GDM1 (cell line): ENCODE measurements at regions not wholly inside any gene's neighbourhood (a gene's known extent, or its start where the extent isn't known, plus 50 kb on each side); places are given as distances from the start of the nearest gene placed in this dataset.
"Not testable (repeated sequence)": the region's sequence is repeated elsewhere in the genome, so short reads cannot be mapped to it uniquely, and the experiment has no call there.

Source experiments
- DNase-seq: peaks from one replicate; lab custom pipeline; 2025; lab: John Stamatoyannopoulos, UW

GRCh38 chr16:13809765-13810164, 110.2 kb upstream of the ERCC4 start:
- DNase-seq = no peak

- DNase-seq = no peak
These were observed 108.1 kb upstream of the ERCC4 start for GRCh38 chr16:13811834-13812233.

- no peak for DNase-seq
These were observed 103.3 kb upstream of the ERCC4 start for GRCh38 chr16:13816701-13817100.

GRCh38 chr16:13823501-13823900, 96.5 kb upstream of the ERCC4 start:
- no peak for DNase-seq

- DNase-seq = no peak
These were observed 90.2 kb upstream of the ERCC4 start for GRCh38 chr16:13829697-13830299.

GRCh38 chr16:13833515-13833914, 86.4 kb upstream of the ERCC4 start:
- DNase-seq = no peak

- no peak for DNase-seq
These were observed 84.6 kb upstream of the ERCC4 start for GRCh38 chr16:13835387-13835786.

- no peak for DNase-seq
These were observed 83.8 kb upstream of the ERCC4 start for GRCh38 chr16:13835935-13836730.

GRCh38 chr16:13838401-13839190, 81.4 kb upstream of the ERCC4 start:
- DNase-seq = no peak

- DNase-seq = no peak
These were observed 80.4 kb upstream of the ERCC4 start for GRCh38 chr16:13839577-13839976.

- no peak for DNase-seq
These were observed 74.7 kb upstream of the ERCC4 start for GRCh38 chr16:13845232-13845631.

- DNase-seq = no peak
These were observed 71.2 kb upstream of the ERCC4 start for GRCh38 chr16:13848795-13849194.

GRCh38 chr16:13850173-13850572, 69.8 kb upstream of the ERCC4 start:
- not testable (repeated sequence) for DNase-seq

- DNase-seq = no peak
These were observed 67.1 kb upstream of the ERCC4 start for GRCh38 chr16:13852827-13853226.

GRCh38 chr16:13856398-13856797, 63.6 kb upstream of the ERCC4 start:
- no peak for DNase-seq

GRCh38 chr16:13856811-13857511, 63.0 kb upstream of the ERCC4 start:
- no peak for DNase-seq

- DNase-seq = no peak
These were observed 60.9 kb upstream of the ERCC4 start for GRCh38 chr16:13858873-13859580.

GRCh38 chr16:13863075-13863765, 56.7 kb upstream of the ERCC4 start:
- no peak for DNase-seq

GRCh38 chr16:13864689-13865088, 55.3 kb upstream of the ERCC4 start:
- DNase-seq = no peak

GRCh38 chr16:13866073-13866472, 53.9 kb upstream of the ERCC4 start:
- peak; percentile 33 for DNase-seq
